CD4-positive, alpha-beta T cell treated with Interleukin-2 at 100 ng/mL for 4 hours (primary cell): ENCODE measurements at regions not wholly inside any gene's neighbourhood (a gene's known extent, or its start where the extent isn't known, plus 50 kb on each side); places are given as distances from the start of the nearest gene placed in this dataset.
"Not testable (repeated sequence)": the region's sequence is repeated elsewhere in the genome, so short reads cannot be mapped to it uniquely, and the experiment has no call there.

Source experiments
- DNase-seq: peaks from one replicate; pipeline ENCODE4 v3.0.0-alpha.2; 2020; ENCODE audit warnings: low spot score

- no peak for DNase-seq
Observed at GRCh38 chr2:126050991-126051736, 604.8 kb upstream of the GYPC start.

- DNase-seq: not testable (repeated sequence)
Observed at GRCh38 chr2:126051737-126052240, 604.2 kb upstream of the GYPC start.

- no peak for DNase-seq
Observed at GRCh38 chr2:126059379-126059778, 596.6 kb upstream of the GYPC start.

- DNase-seq: no peak
Observed at GRCh38 chr2:126085011-126085795, 570.8 kb upstream of the GYPC start.

GRCh38 chr2:126100962-126101361 is 555.0 kb upstream of the GYPC start:
- no peak for DNase-seq

GRCh38 chr2:126106006-126106405 is 550.0 kb upstream of the GYPC start:
- no peak for DNase-seq

GRCh38 chr2:126107883-126108282 is 548.1 kb upstream of the GYPC start:
- DNase-seq: no peak

- no peak for DNase-seq
Observed at GRCh38 chr2:126115975-126116374, 540.0 kb upstream of the GYPC start.

GRCh38 chr2:126117886-126118285 is 538.1 kb upstream of the GYPC start:
- no peak for DNase-seq

GRCh38 chr2:126145752-126146151 is 510.2 kb upstream of the GYPC start:
- DNase-seq: no peak

- no peak for DNase-seq
Observed at GRCh38 chr2:126154256-126154785, 501.6 kb upstream of the GYPC start.

GRCh38 chr2:126160950-126161349 is 495.0 kb upstream of the GYPC start:
- DNase-seq: not testable (repeated sequence)

GRCh38 chr2:126172631-126173184 is 483.2 kb upstream of the GYPC start:
- no peak for DNase-seq

- no peak for DNase-seq
Observed at GRCh38 chr2:126175222-126175621, 480.7 kb upstream of the GYPC start.

- DNase-seq: no peak
Observed at GRCh38 chr2:126177479-126177878, 478.5 kb upstream of the GYPC start.

GRCh38 chr2:126187668-126188067 is 468.3 kb upstream of the GYPC start:
- DNase-seq: no peak

- DNase-seq: no peak
Observed at GRCh38 chr2:126189527-126189926, 466.4 kb upstream of the GYPC start.

- DNase-seq: no peak
Observed at GRCh38 chr2:126200538-126200937, 455.4 kb upstream of the GYPC start.

GRCh38 chr2:126208266-126208665 is 447.7 kb upstream of the GYPC start:
- no peak for DNase-seq

GRCh38 chr2:126212735-126213134 is 443.2 kb upstream of the GYPC start:
- DNase-seq: no peak

- DNase-seq: no peak
Observed at GRCh38 chr2:126219081-126219480, 436.9 kb upstream of the GYPC start.

- no peak for DNase-seq
Observed at GRCh38 chr2:126220331-126220730, 435.6 kb upstream of the GYPC start.

- DNase-seq: no peak
Observed at GRCh38 chr2:126221506-126221905, 434.5 kb upstream of the GYPC start.
